Stimulated activated naive CD8-positive, alpha-beta T cell treated with anti-CD3 and anti-CD28 coated beads, Interleukin-15, Interleukin-2, amounts not matched to agents 100 U/mL and 50 U/mL, for 24 hours (primary cell): ENCODE measurements at regions not wholly inside any gene's neighbourhood (a gene's known extent, or its start where the extent isn't known, plus 50 kb on each side); places are given as distances from the start of the nearest gene placed in this dataset.
"Not testable (repeated sequence)": the region's sequence is repeated elsewhere in the genome, so short reads cannot be mapped to it uniquely, and the experiment has no call there.

Experiments
- ATAC-seq: fragments of 150-1000 bp; cut with Tn5 transposase; one replicate; pipeline ENCODE4 v1.10.0; 2021
- DNase-seq: peaks from one replicate; pipeline ENCODE4 v3.0.0; 2021

- DNase-seq (no peak), ATAC-seq (no peak)
Observed at GRCh38 chr13:108003626-108004025, 211.7 kb downstream of the LIG4 start.

- ATAC-seq (no peak), DNase-seq (no peak)
Observed at GRCh38 chr13:108000998-108001397, 214.3 kb downstream of the LIG4 start.

GRCh38 chr13:107999751-108000150 is 215.6 kb downstream of the LIG4 start:
- DNase-seq: no peak
- no peak for ATAC-seq

- DNase-seq (no peak), ATAC-seq (no peak)
Observed at GRCh38 chr13:107994137-107994536, 221.2 kb downstream of the LIG4 start.

DNA sequence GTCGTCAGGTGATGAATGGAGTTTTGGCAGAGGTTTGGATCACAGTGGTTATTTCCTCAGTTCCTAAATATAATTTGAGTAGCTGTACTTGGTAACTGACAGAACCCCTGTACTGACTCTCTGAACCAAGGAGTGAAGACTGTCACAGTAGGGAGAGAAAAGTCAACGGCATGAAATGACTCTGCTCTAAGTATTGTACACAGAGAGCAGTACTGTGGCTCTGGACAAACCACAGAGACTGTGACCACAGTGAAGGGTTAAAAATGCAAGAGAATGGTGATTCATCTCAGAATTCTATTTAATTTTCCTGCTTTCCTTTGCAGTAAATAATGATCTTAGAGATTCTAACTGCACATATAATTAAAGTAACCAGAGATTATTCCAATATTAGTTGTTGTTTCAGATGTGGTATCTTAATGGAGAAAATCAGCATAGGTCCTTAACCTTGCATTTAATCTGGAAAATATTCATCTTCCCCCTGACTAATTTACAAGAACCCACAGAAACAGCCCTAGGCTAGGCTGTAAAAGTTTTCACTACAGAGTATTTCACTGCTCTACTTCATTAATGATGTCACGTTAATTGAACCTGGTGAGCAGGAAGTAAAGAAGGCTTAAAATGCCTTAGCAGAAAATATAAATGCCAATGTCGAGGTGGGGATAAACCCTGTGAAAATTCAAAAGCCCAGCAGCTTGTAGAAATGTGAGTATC is 221.9 kb downstream of the LIG4 start:
- DNase-seq (no peak), ATAC-seq (no peak)

DNA sequence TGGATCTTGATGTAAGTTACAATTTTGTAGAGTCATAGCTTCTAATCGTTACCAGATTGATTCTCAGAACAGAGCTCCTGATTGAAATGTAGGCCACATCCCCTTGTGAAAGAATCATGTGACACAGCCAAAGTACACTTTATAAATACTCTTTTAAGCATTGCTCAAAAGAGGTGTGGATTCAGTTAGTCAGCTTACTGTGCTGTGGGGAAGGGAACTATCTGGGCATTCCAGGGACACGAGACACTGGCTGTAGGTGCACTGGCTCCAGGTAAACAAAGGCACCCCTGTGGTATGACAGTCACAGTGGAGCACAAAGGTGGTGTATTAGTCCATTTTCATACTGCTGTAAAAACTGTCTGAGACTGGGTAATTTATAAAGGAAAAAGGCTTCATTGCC is 222.8 kb downstream of the LIG4 start:
- DNase-seq (no peak), ATAC-seq (no peak)

DNA sequence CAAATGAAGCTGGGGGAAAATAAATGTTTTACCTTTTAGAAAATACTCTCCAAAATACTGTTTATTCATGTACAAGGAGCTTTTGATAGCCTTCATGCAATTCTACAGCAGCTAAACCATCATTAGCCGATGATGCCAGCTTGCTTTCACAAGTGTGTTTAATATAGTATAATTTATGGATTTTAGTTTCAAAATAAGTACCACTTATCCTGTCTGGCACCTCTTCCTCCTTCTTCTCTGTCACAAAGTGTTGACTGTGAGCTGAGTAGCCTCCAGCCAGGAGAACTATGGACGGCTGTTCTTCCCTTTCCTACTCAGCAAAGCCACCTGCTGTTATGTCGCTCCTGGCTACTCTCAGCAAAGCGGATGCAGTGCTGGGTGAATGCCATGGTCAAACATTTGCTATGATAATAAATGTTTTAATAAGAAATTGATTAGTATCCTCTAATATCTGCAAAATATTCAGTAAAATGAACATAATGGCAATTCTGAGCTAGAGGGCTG is 238.2 kb downstream of the LIG4 start:
- no peak for DNase-seq
- ATAC-seq: no peak

GRCh38 chr13:107976628-107977027 is 238.7 kb downstream of the LIG4 start:
- no peak for DNase-seq
- ATAC-seq: no peak

GRCh38 chr13:107974409-107974808 is 240.9 kb downstream of the LIG4 start:
- ATAC-seq: no peak

DNA sequence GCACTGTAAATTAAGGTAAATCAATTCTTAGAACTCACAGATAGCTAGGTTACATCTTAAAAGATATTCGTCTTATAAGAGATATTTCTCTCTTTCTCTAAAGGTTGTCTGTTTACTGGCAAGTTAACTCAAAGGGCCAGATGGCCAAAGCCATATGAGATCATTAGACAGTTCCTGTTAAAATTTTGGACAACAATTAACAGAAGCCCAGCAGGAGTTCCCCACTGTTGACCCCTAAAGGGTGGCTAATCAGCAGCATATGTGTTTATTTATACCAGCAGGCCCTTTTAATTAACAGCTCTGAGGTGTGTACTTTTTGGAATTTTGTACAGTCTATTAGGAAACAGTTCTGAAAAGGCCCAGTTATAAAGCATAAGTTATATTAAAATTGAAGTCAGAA is 245.8 kb downstream of the LIG4 start:
- ATAC-seq (no peak), DNase-seq (no peak)

More at GRCh38 chr13:107974409-107974808, 240.9 kb downstream of the LIG4 start:
- no peak for DNase-seq

- DNase-seq (no peak), ATAC-seq (no peak)
Observed at GRCh38 chr13:107968470-107968869, 246.9 kb downstream of the LIG4 start.

DNA sequence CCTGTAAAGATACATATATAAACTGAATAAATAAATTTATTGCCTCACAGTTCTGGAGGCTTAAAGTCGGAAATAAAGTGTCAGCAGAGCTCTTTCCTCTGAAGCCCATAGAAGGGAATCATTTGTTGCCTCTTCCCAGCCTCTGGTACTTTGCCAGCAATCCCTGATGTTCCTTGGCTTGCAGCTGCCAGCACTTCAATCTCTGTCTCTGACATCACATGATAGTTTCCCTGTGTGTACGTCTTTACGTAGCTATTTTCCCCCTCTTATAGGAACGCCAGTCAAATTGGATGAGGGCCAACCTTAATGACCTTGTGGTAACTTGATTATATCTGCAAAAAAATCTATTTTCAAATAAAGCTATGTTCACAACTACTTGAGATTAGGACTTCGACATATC is 250.9 kb downstream of the LIG4 start:
- no peak for ATAC-seq
- no peak for DNase-seq

GRCh38 chr13:107961849-107962608 is 253.3 kb downstream of the LIG4 start:
- no peak for ATAC-seq
- DNase-seq: no peak

DNA sequence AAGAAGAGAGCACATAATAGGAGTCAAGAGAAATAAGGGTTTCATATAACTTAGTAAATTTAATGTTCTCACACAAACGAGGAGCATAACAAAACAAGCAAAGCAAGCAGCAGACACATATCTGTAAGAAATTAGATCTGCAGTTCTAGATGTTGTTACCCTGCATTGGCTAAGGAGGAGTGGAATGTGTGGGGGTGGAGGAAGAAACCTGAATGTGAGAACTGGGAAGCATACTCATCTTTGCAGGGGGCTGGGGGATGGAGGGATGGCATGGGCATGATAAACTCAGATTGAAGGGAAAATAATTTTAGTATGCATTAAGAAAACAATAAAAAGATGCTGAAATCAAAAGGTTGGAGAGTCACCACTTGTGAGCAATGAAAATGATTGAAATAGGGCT is 255.0 kb downstream of the LIG4 start:
- DNase-seq (no peak), ATAC-seq (no peak)

DNA sequence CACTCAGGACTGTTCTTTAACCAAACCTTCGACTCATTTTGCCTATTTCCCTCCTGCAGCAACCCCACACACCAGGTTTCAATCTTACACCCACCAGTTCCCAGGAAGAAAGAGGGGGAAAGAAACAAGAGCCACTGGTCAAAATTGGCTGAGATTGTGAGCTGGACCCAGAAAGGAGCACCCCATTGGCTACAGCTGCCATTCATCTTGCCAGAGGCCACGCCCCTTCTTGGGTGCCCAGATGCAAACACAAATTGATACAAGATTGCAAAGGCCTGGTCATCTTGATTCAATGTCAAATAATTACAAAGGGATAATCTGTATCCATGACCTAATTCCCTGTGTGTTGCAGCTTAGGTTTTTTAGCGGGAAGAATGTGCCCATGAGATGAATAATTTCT is 258.4 kb downstream of the LIG4 start:
- DNase-seq (no peak), ATAC-seq (no peak)

GRCh38 chr13:107942030-107942617 is 273.2 kb downstream of the LIG4 start:
- ATAC-seq (no peak), DNase-seq (no peak)

GRCh38 chr13:107941345-107942029 is 273.8 kb downstream of the LIG4 start:
- ATAC-seq (no peak), DNase-seq (no peak)

DNA sequence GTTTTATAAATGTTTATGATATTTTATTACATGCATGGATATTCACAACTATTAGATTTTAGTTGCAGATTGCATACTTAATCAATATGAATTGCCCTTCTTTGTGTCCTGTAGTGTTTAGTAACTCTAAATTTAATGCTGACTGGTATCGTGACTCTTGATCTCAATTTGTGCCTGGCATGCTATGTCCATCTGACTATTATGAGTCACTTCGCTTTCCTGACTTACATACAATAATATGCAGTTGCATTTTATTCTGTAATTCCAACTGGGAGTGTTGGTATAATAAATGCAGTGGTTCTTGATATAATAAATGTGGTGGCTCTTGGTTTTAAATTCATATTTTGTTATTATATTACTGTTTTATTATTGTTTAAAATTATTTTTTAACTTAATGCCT is 277.5 kb downstream of the LIG4 start:
- ATAC-seq: no peak
- DNase-seq: no peak

DNA sequence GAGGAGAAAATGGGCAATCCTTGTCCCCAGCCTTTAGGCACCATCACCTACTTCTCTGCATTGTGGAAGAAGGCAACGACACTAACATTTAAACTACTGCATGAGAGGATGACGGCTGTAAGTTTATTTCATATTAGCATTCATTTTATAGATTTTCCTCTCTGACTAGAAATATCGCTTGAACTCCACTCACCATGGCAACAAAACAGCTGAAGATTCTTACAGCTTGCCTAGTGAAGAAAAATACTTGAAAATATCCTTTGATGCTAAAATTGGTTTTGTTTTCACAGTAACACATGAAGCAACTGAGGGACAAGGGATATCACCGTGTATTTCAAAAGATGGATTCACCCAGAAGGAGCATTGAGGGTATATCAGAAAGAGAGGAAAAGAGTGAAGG is 284.3 kb downstream of the LIG4 start:
- no peak for ATAC-seq
- no peak for DNase-seq

- ATAC-seq: no peak
- no peak for DNase-seq
Observed at GRCh38 chr13:107928762-107929161, 286.6 kb downstream of the LIG4 start.

GRCh38 chr13:107927557-107927956 is 287.8 kb downstream of the LIG4 start:
- ATAC-seq (no peak), DNase-seq (no peak)

DNA sequence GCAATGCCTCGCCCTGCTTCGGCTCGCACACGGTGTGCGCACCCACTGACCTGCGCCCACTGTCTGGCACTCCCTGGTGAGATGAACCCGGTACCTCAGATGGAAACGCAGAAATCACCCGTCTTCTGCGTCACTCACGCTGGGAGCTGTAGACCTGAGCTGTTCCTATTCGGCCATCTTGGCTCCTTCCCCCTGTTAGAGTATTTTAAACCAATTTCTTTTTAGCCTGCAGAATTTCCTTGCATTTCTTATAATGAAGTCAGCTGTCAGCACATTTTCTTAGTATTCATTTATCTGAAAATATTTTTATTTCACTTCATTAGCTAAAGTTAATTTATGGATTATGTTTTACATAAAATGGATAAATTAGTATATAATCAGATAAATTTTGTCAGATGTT is 288.8 kb downstream of the LIG4 start:
- ATAC-seq, DNase-seq: not testable (repeated sequence)

DNA sequence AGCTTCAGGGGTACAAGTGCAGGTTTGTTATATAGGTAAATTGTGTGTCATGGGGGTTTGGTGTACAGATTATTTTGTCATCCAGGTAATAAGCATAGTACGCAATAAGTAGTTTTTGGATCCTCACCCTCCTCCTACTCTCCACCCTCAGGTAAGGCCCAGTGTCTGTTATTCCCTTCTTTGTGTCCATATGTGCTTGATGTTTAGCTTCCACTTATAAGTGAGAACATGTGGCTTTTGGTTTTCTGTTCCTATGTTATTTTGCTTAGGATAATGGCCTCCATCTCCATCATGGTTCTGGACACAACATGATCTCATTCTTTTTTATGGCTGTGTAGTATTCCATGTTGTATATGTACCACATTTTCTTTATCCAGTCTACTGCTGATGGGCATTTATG is 298.4 kb downstream of the LIG4 start:
- not testable (repeated sequence) for ATAC-seq, DNase-seq
